Omental fat pad (tissue), 3 donors: ENCODE measurements at regions not wholly inside any gene's neighbourhood (a gene's known extent, or its start where the extent isn't known, plus 50 kb on each side); places are given as distances from the start of the nearest gene placed in this dataset.

ENCODE experiments used
- ATAC-seq: fragments of 150-250 bp; one replicate; pipeline ENCODE4 v1.9.1; 2016; ENCODE audit warnings: mild to moderate bottlenecking, moderate library complexity; ENCODE audit not compliant: low FRiP score
- DNase-seq: peaks from one replicate; pipeline ENCODE4 v3.0.0-alpha.2; 2019; ENCODE audit warnings: low spot score
- TF ChIP-seq, protein P1 (sequence below), 3 donors: fragments of 450-650 bp; IDR thresholded peaks; one replicate each; pipeline ENCODE4 v1.5.1; 2016 to 2017; ENCODE audit warnings: antibody characterized with exemption in 3 of 3, mild to moderate bottlenecking in 3 of 3, moderate library complexity in 2 of 3

DNA sequence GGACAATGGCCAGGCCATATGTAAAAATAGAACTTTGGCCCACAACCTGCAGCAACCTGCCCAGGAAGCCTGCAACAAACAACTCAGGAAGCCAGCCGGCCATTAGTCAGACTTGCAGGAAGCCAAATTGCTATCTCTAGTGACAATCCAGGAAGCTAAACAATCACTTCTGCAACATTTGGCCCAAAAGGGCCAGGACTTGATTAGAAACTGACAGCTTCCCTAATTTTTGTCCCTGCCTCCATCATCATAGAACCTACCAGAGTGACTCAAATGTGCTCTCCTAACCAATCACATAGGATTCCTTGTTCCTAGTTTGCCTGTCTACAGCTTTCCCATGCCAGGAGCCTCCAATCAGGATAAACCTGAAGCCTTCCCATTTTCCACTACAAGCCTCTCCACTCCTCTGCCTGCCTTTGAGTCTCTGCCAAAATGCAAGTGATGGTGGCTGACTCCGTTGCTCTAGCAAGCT is 639.3 kb downstream of the PTPRU start:
- TF ChIP-seq, protein P1, sequence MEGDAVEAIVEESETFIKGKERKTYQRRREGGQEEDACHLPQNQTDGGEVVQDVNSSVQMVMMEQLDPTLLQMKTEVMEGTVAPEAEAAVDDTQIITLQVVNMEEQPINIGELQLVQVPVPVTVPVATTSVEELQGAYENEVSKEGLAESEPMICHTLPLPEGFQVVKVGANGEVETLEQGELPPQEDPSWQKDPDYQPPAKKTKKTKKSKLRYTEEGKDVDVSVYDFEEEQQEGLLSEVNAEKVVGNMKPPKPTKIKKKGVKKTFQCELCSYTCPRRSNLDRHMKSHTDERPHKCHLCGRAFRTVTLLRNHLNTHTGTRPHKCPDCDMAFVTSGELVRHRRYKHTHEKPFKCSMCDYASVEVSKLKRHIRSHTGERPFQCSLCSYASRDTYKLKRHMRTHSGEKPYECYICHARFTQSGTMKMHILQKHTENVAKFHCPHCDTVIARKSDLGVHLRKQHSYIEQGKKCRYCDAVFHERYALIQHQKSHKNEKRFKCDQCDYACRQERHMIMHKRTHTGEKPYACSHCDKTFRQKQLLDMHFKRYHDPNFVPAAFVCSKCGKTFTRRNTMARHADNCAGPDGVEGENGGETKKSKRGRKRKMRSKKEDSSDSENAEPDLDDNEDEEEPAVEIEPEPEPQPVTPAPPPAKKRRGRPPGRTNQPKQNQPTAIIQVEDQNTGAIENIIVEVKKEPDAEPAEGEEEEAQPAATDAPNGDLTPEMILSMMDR (IDR thresholded peaks at IDR 0.05): no peak
- no peak for DNase-seq
- ATAC-seq: no peak

DNA sequence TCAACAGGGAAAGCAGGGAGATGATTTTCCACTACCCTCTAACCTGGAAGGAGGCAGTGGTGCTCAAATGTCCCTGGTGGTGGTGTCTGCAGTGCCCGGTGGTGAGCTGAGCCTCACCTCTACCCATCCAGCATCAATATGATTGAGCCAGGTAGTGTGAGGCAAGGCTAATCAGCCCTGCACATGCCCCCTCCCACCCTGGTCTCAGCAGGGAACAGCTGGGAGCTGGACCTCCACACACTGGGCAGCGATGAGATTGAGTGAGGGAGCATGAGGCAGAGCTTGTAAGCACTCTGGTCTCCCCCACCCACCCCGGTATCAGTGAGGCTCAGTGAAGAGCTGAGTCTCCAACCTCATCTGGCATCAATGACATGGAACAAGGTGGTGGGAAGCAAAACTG is 634.3 kb downstream of the PTPRU start:
- no peak for DNase-seq
- ATAC-seq: no peak
- TF ChIP-seq, protein P1 (IDR thresholded peaks at IDR 0.05): no peak

DNA sequence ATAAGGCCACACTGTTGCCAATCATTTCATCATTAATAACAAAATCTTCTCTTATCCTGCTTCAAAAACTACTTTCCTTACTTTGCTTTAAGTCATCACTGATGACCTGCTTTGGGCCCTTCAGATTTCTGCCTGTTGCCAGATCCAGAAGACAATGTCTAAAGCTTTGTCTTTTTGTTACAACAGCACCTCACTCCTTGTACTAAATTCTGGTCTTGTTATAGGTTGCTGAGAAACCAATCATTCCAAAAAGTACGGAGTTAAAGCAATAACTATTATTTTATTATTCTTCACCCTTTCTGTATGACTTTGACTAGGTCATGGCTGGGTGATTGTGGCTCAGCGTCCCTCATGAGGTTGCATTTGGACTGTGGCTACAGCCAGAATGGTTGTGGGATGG is 633.5 kb downstream of the PTPRU start:
- TF ChIP-seq, protein P1 (IDR thresholded peaks at IDR 0.05): no peak
- DNase-seq: no peak
- no peak for ATAC-seq

DNA sequence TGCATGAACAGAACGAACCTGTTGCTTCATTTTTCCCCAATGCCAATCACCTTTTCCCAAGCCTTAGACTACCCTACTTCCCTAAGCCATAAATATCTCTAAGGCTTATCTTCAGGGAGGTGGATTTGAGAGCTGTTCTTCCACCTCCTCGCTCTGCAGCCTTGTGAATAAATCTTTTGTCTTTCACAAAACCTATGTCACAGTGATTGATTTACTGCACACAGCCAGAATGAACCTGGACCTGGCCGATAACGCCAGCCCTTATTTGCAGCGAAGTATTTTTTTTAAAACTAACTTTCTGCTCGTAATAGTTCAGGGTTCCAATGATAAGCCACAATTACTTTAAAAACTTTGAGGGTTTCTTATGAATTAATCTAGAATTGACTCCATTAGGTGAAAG is 632.6 kb downstream of the PTPRU start:
- DNase-seq: no peak
- no peak for ATAC-seq
- TF ChIP-seq, protein P1 (IDR thresholded peaks at IDR 0.05): no peak

DNA sequence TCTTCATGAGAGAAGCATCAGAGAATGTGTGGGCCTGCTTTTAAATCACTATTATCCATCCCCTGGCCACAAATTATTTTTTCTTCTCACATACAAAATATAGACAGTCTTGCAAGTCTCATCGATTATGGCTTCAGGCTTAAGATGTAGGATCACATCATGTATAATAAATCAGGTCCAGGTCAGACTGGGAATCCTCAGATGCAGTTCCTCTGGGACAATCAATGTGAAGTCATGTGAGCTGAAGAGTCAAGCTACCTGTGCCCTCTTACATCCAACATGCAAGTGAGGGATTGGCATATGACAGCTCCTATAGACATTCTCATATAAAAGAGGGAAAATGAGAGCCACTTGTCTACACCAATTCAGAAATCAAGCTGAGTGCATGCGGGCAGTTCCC is 631.8 kb downstream of the PTPRU start:
- ATAC-seq: no peak

DNA sequence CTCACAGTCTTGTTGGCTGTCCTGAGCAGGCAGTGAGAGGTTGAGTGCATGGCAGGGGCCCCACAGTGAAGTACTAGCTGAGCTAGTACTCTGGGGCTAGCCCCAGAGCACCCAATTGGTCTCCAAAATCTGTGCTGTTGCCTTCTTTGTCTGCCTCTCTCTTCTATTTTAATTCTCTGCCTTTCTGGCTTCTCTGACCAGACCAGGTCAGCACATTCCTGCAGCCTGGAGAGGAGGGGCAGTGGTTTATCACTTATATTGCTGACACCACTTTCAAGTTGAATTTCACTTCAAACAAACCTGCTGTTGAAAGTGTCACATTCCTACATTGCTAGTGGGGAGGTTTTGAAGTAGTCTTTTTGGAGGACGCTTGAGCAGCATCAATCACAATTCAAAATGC is 628.7 kb downstream of the PTPRU start:
- TF ChIP-seq, protein P1 (IDR thresholded peaks at IDR 0.05): no peak
- ATAC-seq (no peak), DNase-seq (no peak)

More for the DNA sequence above, 631.8 kb downstream of the PTPRU start:
- DNase-seq: no peak
- TF ChIP-seq, protein P1 (IDR thresholded peaks at IDR 0.05): no peak

DNA sequence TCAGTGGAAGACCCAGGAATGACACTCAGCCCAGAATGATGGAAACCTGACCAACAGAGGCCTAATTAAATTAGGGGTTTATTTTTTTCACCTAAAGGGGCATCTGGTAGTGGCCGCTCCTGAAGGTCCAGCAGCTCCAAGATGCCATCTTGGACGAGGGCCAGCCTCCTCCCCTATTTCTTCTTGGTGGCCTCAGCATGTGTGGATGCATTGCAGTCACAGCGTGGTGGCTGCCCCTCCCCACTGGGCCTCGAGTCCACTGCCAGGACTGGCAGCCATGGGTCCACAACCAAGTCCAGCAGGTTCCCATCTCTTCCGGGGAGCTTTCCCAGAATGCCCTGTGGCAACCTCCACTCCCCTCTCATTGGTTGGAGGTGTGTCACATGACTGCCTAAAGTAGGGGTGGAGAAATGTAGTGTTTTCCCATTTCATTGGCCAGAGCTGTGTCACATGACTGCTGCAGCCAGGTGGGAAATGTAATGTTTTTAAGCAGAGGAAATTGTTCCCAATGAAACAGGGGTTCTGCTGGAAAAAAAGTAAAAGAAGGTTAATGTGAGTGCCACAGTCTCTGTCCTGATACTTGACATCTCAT is 628.2 kb downstream of the PTPRU start:
- DNase-seq (no peak), ATAC-seq (no peak)
- TF ChIP-seq, protein P1 (IDR thresholded peaks at IDR 0.05): no peak
